Stimulated activated CD4-positive, alpha-beta T cell treated with anti-CD3 and anti-CD28 coated beads, Interleukin-15, amount 100 ng/mL, for 48 hours (primary cell): ENCODE measurements at regions not wholly inside any gene's neighbourhood (a gene's known extent, or its start where the extent isn't known, plus 50 kb on each side); places are given as distances from the start of the nearest gene placed in this dataset.

Experiments used
- DNase-seq, 2 donors: peaks; one replicate each; pipeline ENCODE4 v3.0.0-alpha.2; 2020; ENCODE audit warnings: low read depth in 2 of 2

DNA sequence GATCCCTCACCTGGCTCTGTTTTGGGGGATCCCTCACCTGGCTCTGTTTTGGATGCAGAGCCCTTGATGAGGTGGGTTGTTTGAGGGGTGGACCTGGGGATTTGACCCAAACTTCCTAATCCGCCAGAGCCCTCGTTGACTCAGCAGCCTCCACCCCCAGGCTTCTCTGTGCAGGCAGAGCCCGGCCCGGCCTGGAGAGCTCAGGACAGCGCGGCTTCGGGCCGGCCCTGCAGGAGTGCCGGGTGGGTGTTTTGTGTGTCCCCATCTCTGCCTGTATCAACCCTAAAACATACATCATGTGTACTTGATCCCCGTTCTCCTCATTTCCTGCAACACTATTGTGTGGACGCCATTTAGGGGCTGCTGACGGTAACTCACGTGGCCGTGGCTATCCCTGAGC is 124.2 kb downstream of the SIK1 start:
- no peak for DNase-seq

DNA sequence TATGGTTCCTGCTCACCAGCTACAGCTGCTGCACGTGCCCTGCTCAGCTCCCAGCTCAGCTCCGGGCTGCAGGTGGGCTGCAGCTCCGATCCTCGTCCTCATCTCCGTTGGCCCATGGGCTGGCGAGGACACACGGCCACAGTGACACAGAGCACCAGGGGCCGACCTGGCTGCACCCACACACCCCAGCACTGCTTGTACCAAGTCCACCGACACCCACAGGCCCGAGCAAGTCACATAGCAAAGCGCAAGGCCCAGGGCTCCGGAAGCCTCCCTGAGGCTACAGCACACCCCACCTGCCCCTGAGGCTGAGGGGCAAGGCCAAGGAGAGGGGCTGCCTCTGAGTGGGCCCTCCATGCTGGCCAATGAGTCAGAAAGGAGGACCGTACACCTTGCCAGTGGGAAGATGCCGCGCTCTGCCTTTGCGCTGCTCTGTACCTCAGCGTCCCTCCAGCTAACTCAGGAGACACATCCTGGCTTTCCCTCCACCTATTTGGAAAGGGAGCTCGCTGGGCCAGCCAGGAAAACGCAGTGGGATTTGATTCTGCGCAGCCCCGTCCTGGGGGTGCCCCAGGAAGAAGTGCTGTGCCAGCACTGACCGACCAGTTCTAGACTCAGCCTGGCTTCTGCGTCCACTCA is 124.8 kb downstream of the SIK1 start:
- no peak for DNase-seq

DNA sequence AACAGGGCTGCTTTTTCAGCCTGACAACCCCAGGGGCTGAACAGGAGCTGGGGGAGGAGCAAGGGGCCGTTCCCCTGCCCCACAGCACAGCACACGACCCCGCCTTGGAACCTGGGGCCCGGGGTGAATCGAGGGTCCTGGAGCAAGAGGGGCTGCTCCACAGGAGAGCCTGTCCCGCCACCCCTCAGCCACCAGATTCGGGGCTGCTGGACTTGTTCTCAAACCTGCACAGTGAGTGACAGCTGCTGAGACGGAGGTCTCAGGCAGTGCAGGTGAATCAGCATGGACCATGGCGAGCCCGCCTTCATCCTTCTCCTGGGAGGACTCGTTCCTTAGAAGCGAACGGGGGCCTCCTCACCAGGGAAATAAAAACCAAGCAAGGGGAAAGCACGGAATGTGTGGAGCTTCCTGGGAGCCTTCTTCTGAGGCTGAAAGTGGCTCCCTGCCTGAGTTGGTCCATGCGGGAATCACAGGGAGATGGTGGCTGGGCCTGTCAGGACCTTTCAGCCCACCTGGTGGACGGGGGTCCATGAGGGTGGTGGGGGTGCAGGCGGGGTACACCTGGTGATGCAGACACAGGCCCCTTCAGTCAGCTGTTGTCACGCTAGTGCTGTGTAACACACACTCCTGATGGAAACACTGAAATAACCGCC is 125.4 kb downstream of the SIK1 start:
- no peak for DNase-seq

DNA sequence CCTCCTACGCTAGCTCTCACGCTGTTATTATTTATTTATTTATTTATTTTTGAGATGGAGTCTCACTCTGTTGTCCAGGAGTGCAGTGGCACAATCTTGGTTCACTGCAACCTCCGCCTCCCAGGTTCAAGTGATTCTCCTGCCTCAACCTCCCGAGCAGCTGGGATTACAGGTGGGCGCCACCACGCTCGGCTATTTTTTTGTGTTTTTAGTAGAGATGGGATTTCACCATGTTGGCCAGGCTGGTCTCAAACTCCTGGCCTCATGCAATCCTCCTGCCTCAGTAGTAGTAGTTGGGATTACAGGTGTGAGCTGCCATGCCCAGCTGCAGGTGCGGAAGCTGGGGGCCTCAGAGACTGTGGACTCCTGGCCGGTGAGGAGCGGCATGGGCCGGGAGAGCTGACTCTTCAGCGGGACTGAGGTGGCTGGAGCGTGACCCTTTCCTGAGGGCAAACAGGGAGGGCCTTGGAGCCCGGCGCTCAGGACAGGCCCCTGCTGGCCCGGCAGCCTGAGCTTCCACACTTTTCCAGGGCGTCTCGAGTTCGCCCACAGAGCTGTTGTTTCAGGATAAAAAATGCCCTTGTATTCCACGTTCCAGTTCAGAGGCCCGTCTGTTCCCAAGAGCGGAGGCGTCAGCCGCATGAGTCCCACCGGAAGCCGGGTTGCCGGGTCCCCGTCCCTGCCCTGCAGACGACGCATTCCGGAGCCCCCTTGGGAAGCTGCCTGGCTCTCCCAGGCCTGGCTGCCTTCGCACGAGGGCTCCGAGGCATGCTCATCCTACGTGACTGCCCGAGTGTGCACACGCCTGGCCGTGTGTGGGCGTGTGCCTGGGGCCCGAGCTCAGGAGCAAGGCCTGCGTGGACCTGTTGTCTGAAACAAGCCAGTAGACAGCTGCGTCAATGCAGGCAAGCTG is 126.2 kb downstream of the SIK1 start:
- no peak for DNase-seq

DNA sequence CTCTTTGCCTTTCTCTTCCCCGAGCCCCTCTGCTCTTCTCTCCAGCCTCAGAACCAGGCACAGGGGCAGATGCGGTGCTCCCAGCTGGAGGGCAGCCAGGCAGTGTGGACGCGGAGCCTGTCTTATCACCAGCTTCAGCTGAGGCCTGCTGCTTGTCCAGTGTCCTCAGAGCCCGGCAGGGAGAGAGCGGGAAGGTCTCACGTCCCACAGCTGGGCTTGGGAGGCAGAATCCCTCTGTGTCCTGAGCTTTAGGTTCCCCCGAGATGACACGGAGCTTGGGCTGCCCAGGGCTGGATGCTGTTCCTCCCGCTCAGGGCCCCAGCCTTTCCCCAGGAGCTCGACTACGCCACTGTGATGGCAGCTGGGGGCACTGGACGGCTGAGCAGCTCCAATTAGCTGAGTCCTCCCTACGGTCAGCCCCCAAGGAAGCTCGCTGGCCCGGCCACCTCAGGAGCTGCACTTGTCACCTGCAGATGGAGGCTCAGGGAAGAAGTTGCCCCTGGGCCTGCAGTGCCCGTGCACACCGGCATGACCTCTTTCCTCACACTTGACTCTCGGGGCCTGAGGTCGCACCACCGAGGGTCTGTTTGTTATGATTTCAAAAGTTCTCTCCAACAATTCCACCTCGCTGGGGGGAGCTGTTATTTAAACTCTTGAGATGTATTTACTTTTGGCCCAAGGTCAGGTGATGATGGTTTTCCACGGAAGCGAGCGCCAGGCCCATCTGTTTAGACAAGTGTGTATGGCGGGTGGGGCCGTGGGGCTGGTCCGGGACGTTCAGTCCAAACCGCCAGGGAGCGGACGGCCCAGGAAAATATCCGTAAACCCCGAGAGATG is 127.3 kb downstream of the SIK1 start:
- DNase-seq = no peak

DNA sequence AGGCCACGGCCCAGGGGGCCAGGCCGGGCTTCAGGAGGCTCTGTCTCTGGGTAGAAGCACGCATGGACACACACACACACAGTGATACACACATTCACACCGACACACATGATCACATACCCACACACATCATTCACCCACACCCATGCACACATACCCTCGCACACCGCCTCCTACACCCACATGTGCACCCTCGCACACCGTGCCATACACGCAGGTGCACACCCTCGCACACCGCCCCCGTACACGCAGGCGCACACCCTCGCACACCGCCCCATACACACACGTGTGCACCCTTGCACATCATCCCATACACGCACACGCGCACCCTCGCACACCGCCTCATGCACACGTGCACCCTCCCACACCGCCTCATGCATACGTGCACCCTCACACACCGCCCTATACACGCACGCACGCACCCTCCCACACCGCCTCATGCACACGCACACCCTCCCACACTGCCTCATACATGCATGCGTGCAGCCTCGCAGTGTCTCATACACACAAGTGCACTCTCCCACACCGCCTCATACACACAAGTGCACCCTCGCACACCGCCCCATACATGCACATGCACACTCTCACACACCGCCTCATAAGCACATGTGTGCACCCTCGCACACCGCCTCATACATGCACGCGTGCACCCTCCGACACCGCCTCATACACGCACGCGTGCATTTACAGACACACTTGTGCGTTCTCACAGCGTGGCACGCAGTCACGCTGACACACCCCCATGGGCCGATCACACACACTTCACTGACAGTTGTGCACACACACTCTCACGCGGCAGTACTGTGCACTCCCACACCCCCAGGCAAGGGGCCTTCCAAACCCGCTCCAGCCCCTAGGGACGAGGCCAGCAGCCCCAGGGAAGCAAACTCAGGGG is 128.1 kb downstream of the SIK1 start:
- no peak for DNase-seq

DNA sequence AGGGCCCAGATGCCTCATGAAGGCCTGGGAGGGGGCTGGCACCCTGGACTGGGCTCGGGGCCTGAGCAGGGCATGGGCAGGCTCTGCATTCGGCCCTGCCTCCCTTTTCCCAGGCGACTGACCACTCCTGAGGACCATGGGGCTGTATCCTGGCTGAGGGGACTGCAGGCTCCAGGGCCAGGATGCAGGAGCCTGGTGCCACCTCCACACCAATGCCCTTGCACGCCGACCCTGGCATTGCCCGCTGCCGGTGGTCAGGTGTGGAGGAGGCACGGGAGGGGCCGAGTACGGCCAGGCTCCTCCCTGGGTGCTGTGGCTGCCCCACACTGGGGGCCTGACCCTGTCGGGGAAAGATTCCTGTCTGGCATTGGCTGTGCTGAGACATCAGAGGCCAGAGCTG is 128.9 kb downstream of the SIK1 start:
- no peak for DNase-seq

DNA sequence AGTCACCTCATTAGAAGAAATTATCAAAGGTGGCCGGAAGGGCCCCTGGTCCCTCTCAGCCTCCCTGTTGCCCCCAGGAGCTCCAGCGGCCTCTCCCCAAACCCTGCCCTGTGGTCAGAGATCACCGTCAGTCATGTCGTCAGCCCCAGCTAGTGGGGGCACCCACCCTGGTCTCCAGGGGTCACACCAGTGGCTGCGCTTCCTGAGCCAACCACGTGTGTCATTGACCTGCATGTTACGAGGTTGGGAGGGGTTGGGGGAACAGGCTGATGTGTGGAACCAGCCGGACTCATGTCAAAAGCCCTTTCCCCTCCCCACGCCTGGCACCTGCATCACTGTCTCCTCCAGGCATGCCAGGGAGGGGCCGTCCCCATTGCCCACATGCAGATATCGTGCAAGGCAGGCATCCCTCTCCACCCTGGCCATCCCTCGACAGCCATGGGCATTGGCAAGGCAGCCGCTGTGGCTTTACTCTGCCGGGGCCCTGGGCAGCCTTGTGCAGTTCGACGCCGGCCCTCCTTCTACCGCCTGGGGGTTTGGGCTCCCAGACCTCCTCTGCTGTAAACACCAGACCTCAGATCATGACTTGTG is 128.7 kb downstream of the CRYAA start:
- no peak for DNase-seq

DNA sequence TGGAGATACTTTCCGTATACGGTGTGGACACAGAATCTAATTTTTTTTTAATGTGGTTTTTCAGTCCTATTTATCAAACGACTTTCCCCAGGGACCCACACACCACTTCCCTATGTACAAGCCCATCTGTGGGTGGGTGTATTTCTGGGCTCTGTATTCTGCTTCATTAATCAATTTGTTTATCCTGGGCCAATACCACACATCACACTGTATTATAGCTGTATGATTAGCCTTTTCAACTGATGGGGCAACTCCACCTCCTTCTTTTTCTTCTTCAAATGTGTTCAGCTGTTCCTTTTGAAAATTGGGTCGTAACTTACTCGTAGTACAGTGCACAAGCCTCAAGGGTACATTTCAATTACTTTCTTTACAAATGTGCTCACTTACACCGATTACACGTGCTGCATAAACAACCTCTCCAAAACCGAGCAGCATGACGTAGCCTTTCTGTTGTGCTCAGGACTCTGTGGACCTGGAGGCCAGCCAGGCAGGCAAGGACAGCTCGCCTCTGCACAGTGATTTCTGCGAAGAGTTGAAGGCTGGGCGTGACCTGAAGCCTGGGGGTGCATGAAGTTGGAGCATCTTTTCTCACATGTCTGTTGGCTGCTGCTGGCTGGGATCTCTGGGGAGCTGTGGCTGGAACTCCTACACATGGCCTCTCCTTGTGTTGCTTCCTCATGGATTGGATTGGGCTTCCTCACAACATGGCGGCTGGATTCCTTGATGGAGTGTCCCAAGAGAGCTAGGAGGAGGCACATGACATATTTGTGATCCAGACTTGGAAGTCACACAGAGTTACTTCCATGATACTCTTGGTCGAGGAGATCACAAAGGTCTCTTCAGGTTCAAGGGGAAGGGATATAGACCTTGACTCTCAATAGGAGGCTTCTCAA is 126.5 kb downstream of the CRYAA start:
- no peak for DNase-seq

DNA sequence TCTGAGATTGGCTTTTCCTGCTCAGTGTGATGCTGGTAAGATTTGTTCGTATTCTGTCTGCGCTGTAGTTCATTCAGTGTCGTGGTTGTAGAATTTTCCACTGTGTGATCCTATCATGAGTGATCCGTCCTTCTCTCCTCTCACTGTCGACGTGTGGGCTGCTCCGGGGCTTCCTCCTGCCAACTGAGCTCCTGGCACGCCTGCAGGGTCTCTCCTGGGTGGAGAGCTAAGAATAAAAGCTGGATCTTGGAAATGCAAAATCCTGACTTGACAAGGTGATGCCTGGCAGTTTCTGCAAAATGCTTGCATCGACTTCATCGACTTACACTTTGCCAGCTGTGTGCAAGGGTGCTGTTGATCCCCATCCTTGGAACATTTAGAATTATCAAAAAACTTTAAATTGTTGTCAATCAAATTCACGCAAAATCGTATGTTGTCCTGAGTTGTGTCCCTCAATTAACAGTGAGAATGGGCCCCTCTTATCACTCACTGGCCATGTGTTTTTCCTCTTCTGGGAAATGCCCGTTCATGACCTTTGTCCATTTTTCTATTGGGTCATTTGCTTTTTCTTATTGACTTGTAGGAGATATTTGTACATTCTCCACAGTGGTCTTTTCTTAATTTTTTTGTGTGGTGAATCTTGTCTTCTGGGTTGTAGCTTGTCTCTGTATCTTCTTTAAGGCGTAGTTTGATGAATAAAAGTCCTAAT is 125.5 kb downstream of the CRYAA start:
- DNase-seq = no peak

DNA sequence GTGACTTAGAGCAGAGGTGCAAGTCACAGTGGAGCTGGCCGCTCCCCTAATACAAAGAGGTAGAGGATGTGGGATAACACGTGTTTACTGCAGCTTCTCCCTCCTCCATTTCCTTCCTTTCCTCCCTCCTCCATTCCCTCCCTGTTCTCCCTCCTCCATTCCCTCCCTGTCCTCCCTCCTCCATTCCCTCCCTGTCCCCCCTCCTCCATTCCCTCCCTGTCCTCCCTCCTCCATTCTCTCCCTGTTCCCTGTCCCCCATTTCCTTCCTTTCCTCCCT is 124.0 kb downstream of the CRYAA start:
- no peak for DNase-seq

DNA sequence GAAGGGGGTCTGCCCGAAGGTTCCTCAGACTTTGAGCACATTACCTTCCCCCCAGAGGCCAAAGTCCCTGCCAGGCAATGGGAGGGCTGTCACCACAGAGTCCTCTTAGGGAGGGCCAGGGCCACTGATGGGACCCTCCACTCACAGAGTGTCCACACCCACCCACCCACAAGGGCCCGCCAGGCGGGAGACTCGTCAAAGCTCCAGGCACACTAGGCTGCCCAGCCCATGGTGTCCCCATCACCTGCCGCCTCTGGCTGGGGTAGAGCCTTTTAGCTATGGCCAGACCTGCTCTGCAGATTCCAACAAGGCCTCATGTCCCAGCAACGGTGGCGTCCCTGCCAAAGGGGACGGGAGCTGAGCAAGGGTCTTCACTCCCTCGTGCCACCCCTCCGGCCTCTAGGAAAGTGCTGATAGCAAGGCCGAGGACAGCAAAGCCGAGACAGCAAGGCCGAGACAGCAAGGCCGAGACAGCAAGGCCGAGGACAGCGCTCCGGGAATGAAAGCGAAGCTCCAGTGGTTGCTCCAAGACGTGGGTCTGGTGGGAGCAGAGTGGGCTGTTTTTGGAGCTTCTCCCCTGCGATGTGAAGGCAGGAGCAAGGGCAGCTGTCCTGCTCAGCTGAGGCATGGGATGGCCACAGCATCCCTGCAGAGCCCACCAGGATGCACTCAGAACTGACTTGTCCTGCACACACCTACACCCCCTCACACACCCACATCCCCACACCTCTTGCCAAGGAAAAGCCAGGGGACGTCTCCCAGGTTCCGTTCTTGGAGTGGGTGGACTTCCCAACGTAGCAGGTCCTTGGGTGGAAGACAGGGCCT is 123.4 kb downstream of the CRYAA start:
- DNase-seq = no peak

DNA sequence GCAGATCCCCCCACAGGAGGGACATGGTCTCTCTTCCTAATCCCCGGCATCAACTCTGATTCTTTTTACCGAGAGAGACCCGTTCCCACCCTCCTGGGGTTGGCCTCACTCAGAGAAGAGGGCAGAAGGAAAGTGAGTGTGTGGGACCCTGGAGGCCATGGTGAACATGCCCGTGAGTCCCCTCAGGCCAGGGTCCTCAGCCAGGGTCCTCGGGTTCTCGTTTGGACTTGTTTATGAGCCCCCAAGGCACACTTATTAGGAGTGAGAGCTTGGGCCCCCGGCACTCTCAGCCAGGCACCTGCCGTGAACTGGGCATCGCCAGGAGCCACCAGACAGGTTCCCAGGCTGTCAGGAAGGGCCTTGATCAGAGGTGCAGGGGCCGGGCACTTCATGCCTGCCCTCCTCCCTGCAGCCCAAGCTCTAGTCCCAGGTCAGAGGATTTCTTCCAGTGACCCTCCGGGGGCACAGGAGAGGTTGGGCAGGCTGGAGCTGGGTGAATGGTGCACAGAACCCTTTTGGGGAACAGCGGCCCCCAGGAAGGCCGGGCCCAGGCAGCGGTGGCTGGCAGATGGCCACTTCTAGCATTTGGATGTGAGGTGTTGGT is 122.6 kb downstream of the CRYAA start:
- no peak for DNase-seq

DNA sequence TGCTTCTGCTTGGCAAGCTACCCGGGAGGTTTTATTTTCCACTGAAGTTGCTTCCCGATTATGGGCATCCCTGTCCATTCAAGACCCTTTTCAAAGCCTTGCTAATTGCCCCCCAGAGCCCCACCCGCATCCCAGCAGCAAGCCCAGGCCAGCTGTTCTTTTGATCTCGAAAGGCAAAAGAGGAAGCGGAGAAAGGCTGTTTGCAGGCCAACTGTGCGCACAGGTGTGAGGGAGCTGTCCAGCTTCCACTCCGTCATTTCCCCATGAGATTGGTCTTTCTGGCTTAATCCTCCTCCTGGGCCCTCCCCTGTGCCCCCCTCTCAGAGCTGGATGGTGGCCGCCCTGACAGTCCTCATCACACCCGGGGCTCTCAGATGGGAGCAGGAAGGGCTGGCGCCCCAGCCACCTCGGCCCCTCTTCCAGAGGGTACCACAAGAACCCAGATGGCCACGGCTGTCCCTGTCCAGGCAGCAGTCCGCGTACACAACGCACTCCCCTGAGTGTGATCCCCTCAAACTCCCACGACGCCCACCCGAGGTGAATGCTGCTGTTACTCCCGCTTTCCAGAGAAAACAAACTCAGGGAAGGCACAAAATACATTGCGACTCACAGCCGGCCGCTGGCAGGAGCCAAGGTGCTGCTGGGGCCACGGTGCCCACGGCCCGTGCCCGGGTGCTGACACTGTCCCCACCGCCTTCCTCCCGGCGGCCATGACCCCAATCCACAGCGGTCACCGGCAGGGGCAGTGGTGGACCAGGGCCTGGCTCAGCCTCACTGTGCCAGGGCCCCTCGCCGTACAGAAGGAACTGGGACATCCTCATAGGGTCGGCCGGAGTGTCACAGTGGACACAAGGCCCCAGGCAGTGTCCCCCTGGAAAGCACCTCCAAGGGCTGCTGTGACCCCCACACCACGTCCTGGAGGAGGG is 121.9 kb downstream of the CRYAA start:
- no peak for DNase-seq

DNA sequence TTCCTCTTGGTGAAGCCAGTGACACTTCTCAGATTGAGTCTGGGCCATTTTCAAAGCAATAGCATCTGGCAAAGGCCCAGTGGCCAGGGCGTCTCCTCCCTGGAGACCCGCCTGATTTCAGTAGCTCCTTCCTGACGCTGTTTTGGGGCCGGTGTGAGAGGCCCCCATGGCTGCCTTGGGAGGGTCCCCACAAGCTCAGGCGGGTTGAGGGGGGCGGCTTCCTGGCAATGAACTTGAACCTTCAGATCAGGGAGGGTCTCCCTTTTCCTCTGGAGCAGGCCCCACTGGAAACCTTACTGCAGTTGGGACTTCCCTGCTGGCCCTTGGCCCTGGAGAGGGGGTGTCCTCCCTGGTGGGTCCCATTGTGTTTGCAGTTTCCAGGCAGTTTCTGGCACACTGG is 121.2 kb downstream of the CRYAA start:
- no peak for DNase-seq

DNA sequence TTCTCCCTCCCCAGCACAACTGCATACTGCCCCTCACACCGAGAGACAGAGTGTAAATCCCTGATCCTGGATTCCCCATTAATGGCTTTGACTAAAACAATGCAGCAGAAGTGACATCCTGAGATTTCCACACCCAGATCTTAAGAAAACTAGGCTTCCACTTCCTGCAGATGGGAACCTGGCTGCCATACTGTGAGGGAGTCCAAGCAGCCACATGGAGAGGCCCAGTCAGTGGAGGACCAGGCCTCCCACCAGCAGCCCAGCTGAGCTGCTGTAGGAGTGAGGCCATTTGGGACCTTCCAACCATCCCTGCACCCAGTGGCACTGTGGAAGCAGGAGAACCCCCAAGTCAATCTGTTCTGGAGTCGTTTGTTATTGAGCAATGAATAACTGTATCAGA is 120.6 kb downstream of the CRYAA start:
- no peak for DNase-seq
